GM23248 (cell line): ENCODE measurements at regions not wholly inside any gene's neighbourhood (a gene's known extent, or its start where the extent isn't known, plus 50 kb on each side); places are given as distances from the start of the nearest gene placed in this dataset.

ENCODE experiments used
- DNase-seq: peaks from one replicate; pipeline ENCODE4 v3.0.0-alpha.2; 2015
- H2AFZ ChIP-seq: fragments of 200-600 bp; sonication (generic); 2 replicates; pipeline ENCODE4 v1.6.1; 2016; ENCODE audit warnings: antibody characterized with exemption
- H3F3A ChIP-seq: fragments of 200-600 bp; sonication (generic); 2 replicates; pipeline ENCODE4 v1.6.1; 2016; ENCODE audit warnings: mild to moderate bottlenecking, antibody characterized with exemption, mixed run types; ENCODE audit not compliant: insufficient read depth
- H3K27ac ChIP-seq: fragments of 200-600 bp; sonication (generic); 2 replicates; pipeline ENCODE4 v1.5.1; 2016; ENCODE audit warnings: mild to moderate bottlenecking
- H3K27me3 ChIP-seq: fragments of 200-600 bp; sonication (generic); replicated peaks from 2 replicates; pipeline ENCODE4 v1.6.1; 2016; ENCODE audit warnings: mild to moderate bottlenecking; ENCODE audit not compliant: insufficient read depth
- H3K36me3 ChIP-seq: fragments of 200-600 bp; sonication (generic); 2 replicates; pipeline ENCODE4 v1.6.1; 2016; ENCODE audit warnings: low read depth, mild to moderate bottlenecking
- H3K4me1 ChIP-seq: fragments of 200-600 bp; sonication (generic); 2 replicates; pipeline ENCODE4 v1.6.1; 2016; ENCODE audit warnings: mild to moderate bottlenecking; ENCODE audit not compliant: insufficient read depth
- H3K4me2 ChIP-seq: fragments of 200-600 bp; sonication (generic); one replicate; pipeline ENCODE4 v1.6.1; 2016; ENCODE audit warnings: mild to moderate bottlenecking; ENCODE audit not compliant: unreplicated experiment
- H3K4me3 ChIP-seq: fragments of 200-600 bp; sonication (generic); 2 replicates; pipeline ENCODE4 v1.5.1; 2016; ENCODE audit warnings: mild to moderate bottlenecking
- H3K79me2 ChIP-seq: fragments of 200-600 bp; sonication (generic); 2 replicates; pipeline ENCODE4 v1.6.1; 2016; ENCODE audit warnings: mild to moderate bottlenecking; ENCODE audit not compliant: insufficient read depth
- H3K9ac ChIP-seq: fragments of 200-600 bp; sonication (generic); 2 replicates; pipeline ENCODE4 v1.6.1; 2016; ENCODE audit warnings: mild to moderate bottlenecking
- H3K9me2 ChIP-seq: fragments of 200-600 bp; sonication (generic); 2 replicates; pipeline ENCODE4 v1.6.1; 2016; ENCODE audit warnings: mixed run types, mild to moderate bottlenecking, moderate library complexity; ENCODE audit not compliant: insufficient read depth
- H3K9me3 ChIP-seq: fragments of 200-600 bp; sonication (generic); one replicate; pipeline ENCODE4 v1.6.1; 2017; ENCODE audit warnings: low read depth
- H4K20me1 ChIP-seq: fragments of 200-600 bp; sonication (generic); 2 replicates; pipeline ENCODE4 v1.6.0; 2016; ENCODE audit not compliant: insufficient read depth
- EZH2 ChIP-seq: fragments of 200-600 bp; sonication (generic); IDR thresholded peaks from 2 replicates; pipeline ENCODE4 v1.6.1; 2018; ENCODE audit warnings: antibody characterized with exemption, mild to moderate bottlenecking; ENCODE audit not compliant: insufficient read depth, poor library complexity, severe bottlenecking
- EZH2phosphoT487 ChIP-seq: fragments of 200-600 bp; sonication (generic); IDR thresholded peaks from 2 replicates; pipeline ENCODE4 v1.6.1; 2018; ENCODE audit warnings: antibody characterized with exemption, moderate library complexity, mild to moderate bottlenecking, low read depth; ENCODE audit not compliant: insufficient read depth
- WGBS, 2 experiments: methylation state at CpG; one replicate each; pipeline ENCODE4 v1.1.6; 2015 to 2017; ENCODE audit warnings: low lambda C conversion rate in 2 of 2, low coverage in 1 of 2; ENCODE audit errors: missing lambda C conversion rate in 2 of 2; 5-methylcytosine and 5-hydroxymethylcytosine counted together
- in situ Hi-C: fragments of 300-500 bp; cut with MboI; formaldehyde crosslinking; loops from 2 replicates; pipeline ENCODE4 v1.15.0; 2020

- H2AFZ ChIP-seq = no peak overlapping the region
- H3K4me1 ChIP-seq = no peaks in the 10 kb centered on the region
- no peak overlapping the region for H3K4me3 ChIP-seq
- peaks cover 17% of the 10 kb centered on the region; the same call in 1 of the 2 replicates for H3K27me3 ChIP-seq
- no peak for DNase-seq
- 26 to 33% methylated on average over 8 of the region's 8 CpGs for WGBS, 2 experiments
- no peaks in the 10 kb centered on the region for H3K9me3 ChIP-seq
- H3K27ac ChIP-seq = no peak overlapping the region
- in situ Hi-C loops = loop anchor here (25.0 kb wide), 1 partner anchor 248 kb away; no protein-coding TSS in a partner anchor
- no peaks in the 10 kb centered on the region for H4K20me1 ChIP-seq
- no peak overlapping the region for H3K4me2 ChIP-seq
- no peaks in the 10 kb centered on the region for H3F3A ChIP-seq
- no peaks in the 10 kb centered on the region for H3K36me3 ChIP-seq
- TF ChIP-seq EZH2phosphoT487 (no peak), EZH2 (no peak)
- H3K9me2 ChIP-seq = no peaks in the 10 kb centered on the region
- no peak overlapping the region for H3K9ac ChIP-seq
- H3K79me2 ChIP-seq = no peaks in the 10 kb centered on the region
Measured at GRCh38 chr19:28985201-28985600, 227.8 kb downstream of the UQCRFS1 start.

- no peaks in the 10 kb centered on the region for H3F3A ChIP-seq
- H3K27me3 ChIP-seq = 0 out of 2 replicates have a peak, but pooled peaks cover 17% of the 10 kb centered on the region
- H2AFZ ChIP-seq = no peak overlapping the region
- H3K9me2 ChIP-seq = no peaks in the 10 kb centered on the region
- H3K27ac ChIP-seq = no peak overlapping the region
- DNase-seq = no peak
- no peak for TF ChIP-seq EZH2phosphoT487
- TF ChIP-seq EZH2 = no peak
- no peak overlapping the region for H3K9ac ChIP-seq
- H3K79me2 ChIP-seq = no peaks in the 10 kb centered on the region
- in situ Hi-C loops = loop anchor here (25.0 kb wide), 1 partner anchor 247 kb away; no protein-coding TSS in a partner anchor
- H3K4me3 ChIP-seq = no peak overlapping the region
- WGBS, 2 experiments = 56 to 62% methylated on average over 4 of the region's 4 CpGs
- H4K20me1 ChIP-seq = no peaks in the 10 kb centered on the region
- no peaks in the 10 kb centered on the region for H3K36me3 ChIP-seq
- H3K9me3 ChIP-seq = no peaks in the 10 kb centered on the region
- H3K4me1 ChIP-seq = no peaks in the 10 kb centered on the region
- H3K4me2 ChIP-seq = no peak overlapping the region
Measured at GRCh38 chr19:28984315-28984714, 228.6 kb downstream of the UQCRFS1 start.

GRCh38 chr19:28983430-28983829 lies 229.5 kb downstream of the UQCRFS1 start:
- Histone ChIP-seq H3F3A (no peaks in the 10 kb centered on the region), H2AFZ (no peak overlapping the region), H3K4me2 (no peak overlapping the region), H3K9me2 (no peaks in the 10 kb centered on the region), H3K27me3 (0 out of 2 replicates have a peak, but pooled peaks cover 17% of the 10 kb centered on the region), H3K79me2 (no peaks in the 10 kb centered on the region), H3K9ac (no peak overlapping the region), H3K27ac (no peak overlapping the region), H3K4me1 (no peaks in the 10 kb centered on the region), H3K36me3 (no peaks in the 10 kb centered on the region), H4K20me1 (no peaks in the 10 kb centered on the region), H3K9me3 (no peaks in the 10 kb centered on the region), H3K4me3 (no peak overlapping the region)
- in situ Hi-C loops = loop anchor here (25.0 kb wide), 1 partner anchor 246 kb away; no protein-coding TSS in a partner anchor
- no peak for DNase-seq
- no peak for TF ChIP-seq EZH2phosphoT487
- no peak for TF ChIP-seq EZH2
- 72 to 73% methylated on average over 6 of the region's 6 CpGs for WGBS, 2 experiments

GRCh38 chr19:28981994-28982393 lies 231.0 kb downstream of the UQCRFS1 start:
- Histone ChIP-seq H3K79me2 (no peaks in the 10 kb centered on the region), H3K4me2 (no peak overlapping the region), H3K4me1 (no peaks in the 10 kb centered on the region), H2AFZ (no peak overlapping the region), H4K20me1 (no peaks in the 10 kb centered on the region), H3F3A (no peaks in the 10 kb centered on the region), H3K36me3 (no peaks in the 10 kb centered on the region), H3K4me3 (no peak overlapping the region), H3K9me2 (no peaks in the 10 kb centered on the region), H3K27me3 (0 out of 2 replicates have a peak, but pooled peaks cover 12% of the 10 kb centered on the region), H3K27ac (no peak overlapping the region), H3K9ac (no peak overlapping the region), H3K9me3 (no peaks in the 10 kb centered on the region)
- WGBS, 2 experiments = 84 to 100% methylated on average over 1 to 2 of the region's 2 CpGs
- no peak for TF ChIP-seq EZH2phosphoT487
- TF ChIP-seq EZH2 = no peak
- DNase-seq = no peak
- in situ Hi-C loops = loop anchor here (25.0 kb wide), 1 partner anchor 245 kb away; no protein-coding TSS in a partner anchor
